Vagina (tissue), 2 donors: ENCODE measurements at regions not wholly inside any gene's neighbourhood (a gene's known extent, or its start where the extent isn't known, plus 50 kb on each side); places are given as distances from the start of the nearest gene placed in this dataset.
A peak's percentile ranks its signal among the peaks of the same experiment; 100 is the strongest.
"Not testable (repeated sequence)": the region's sequence is repeated elsewhere in the genome, so short reads cannot be mapped to it uniquely, and the experiment has no call there.

Experiments used
- DNase-seq, 2 donors: peaks; one replicate each; pipeline ENCODE4 v3.0.0-alpha.2; 2017; ENCODE audit errors: extremely low spot score in 2 of 2
- H3K27ac ChIP-seq: fragments of 200-600 bp; sonication (generic); one replicate; pipeline ENCODE4 v1.5.1; 2019
- H3K27me3 ChIP-seq: fragments of 200-600 bp; sonication (generic); one replicate; pipeline ENCODE4 v1.5.1; 2019
- H3K36me3 ChIP-seq, 2 donors: fragments of 200-600 bp; sonication (generic); one replicate each; pipeline ENCODE4 v1.5.1; 2017 to 2019
- H3K4me1 ChIP-seq: fragments of 200-600 bp; sonication (generic); one replicate; pipeline ENCODE4 v1.5.1; 2019
- H3K4me3 ChIP-seq, 2 donors: fragments of 200-600 bp; sonication (generic); 1 replicate in 1 of 2; 2 replicates in 1 of 2; pipeline ENCODE4 v1.5.1; 2016 to 2019
- H3K9me3 ChIP-seq: fragments of 200-600 bp; sonication (generic); one replicate; pipeline ENCODE4 v1.5.1; 2019
- CTCF ChIP-seq, 3 experiments: fragments of 450-650 bp in 2 of 3; fragments of 200-600 bp in 1 of 3; sonication (generic) in 1 of 3; IDR thresholded peaks; one replicate each; pipeline ENCODE4 v1.5.1; 2017 to 2019; ENCODE audit warnings: antibody characterized with exemption in 3 of 3, mild to moderate bottlenecking in 2 of 3, moderate library complexity in 2 of 3
- POLR2A ChIP-seq, 2 donors: fragments of 450-650 bp; IDR thresholded peaks; one replicate each; pipeline ENCODE4 v1.6.1; 2017; ENCODE audit warnings: antibody characterized with exemption in 2 of 2, mild to moderate bottlenecking in 2 of 2, moderate library complexity in 2 of 2
- POLR2AphosphoS5 ChIP-seq, 2 donors: sonication (generic); formaldehyde crosslinking; IDR thresholded peaks; one replicate each; pipeline ENCODE4 v1.9.0; 2017; ENCODE audit warnings: antibody characterized with exemption in 2 of 2, mild to moderate bottlenecking in 2 of 2, low read depth in 1 of 2; ENCODE audit not compliant: insufficient read depth in 1 of 2
- intact Hi-C: fragments of 100-400 bp; cut with DNase I; formaldehyde crosslinking; loops from one replicate; pipeline ENCODE4 v1.15.1; 2023

DNA sequence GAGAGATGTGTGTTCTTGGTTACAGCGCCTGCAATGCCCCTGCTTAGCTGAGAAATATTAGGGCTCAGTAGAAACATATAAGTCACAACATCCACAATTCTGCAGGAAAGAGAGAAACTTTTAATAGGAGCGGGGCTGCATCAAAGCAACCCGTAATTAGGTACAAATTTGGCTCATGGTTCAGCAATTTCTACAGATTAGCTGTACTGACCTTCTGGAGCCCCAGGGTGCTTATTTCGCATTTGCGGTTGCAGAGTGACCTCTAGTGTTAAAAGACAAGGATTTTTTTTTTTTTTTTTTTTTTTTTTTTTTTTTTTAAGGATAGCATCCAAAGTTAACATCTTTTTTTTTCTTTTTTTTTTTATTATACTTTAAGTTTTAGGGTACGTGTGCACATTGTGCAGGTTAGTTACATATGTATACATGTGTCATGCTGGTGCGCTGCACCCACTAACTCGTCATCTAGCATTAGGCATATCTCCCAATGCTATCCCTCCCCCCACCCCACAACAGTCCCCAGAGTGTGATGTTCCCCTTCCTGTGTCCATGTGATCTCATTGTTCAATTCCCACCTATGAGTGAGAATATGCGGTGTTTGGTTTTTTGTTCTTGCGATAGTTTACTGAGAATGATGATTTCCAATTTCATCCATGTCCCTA lies 334.7 kb downstream of the ARRDC4 start:
- DNase-seq, H3K27ac ChIP-seq, H3K36me3 ChIP-seq, intact Hi-C loops, H3K9me3 ChIP-seq, H3K4me3 ChIP-seq, H3K4me1 ChIP-seq, H3K27me3 ChIP-seq: not testable (repeated sequence)
- TF ChIP-seq CTCF (IDR thresholded peaks at IDR 0.05), result peak in 2 of 3 experiments; percentile 10 to 33

- Histone ChIP-seq H3K9me3 (no peaks in the 10 kb centered on the region), H3K4me1 (peaks cover 8% of the 10 kb centered on the region), H3K27ac (no peak overlapping the region), H3K36me3 (no peaks in the 10 kb centered on the region), H3K27me3 (peaks cover 7% of the 10 kb centered on the region), H3K4me3 (no peak overlapping the region)
- no peak for TF ChIP-seq POLR2A (IDR thresholded peaks at IDR 0.05)
- TF ChIP-seq POLR2AphosphoS5 (IDR thresholded peaks at IDR 0.05; ENCODE audit: insufficient read depth in 1 of 2, low read depth in 1 of 2), result no peak
- TF ChIP-seq CTCF (IDR thresholded peaks at IDR 0.05), result no peak
- peak in 1 of 2 donors; percentile 37 for DNase-seq
- intact Hi-C loops, result no loop called here
These were observed 336.1 kb downstream of the ARRDC4 start for GRCh38 chr15:98296653-98297052.

DNA sequence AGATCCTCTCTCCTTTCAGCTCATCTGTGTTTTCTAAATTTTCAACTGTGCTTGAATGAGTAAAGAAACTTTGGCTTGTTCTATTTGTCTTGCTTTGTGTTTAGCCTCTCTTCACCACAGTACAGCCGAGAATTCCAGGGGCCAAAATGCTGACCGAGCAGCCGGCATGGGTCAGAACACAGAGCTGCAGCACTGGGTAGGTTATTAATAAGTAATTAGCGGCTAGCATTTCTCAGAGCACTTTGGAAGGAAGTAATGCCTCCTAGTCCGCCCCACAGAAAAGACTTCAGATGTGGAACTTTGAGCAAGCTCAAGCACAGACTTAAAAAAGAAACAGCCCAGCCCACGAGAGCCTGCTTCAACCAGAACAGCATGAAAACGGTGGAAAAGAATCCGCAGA lies 343.9 kb downstream of the ARRDC4 start:
- H3K27me3 ChIP-seq, result no peaks in the 10 kb centered on the region
- H3K4me3 ChIP-seq, result no peak overlapping the region
- no peaks in the 10 kb centered on the region for H3K4me1 ChIP-seq
- TF ChIP-seq POLR2A (IDR thresholded peaks at IDR 0.05) (no peak), POLR2AphosphoS5 (IDR thresholded peaks at IDR 0.05; ENCODE audit: insufficient read depth in 1 of 2, low read depth in 1 of 2) (no peak), CTCF (IDR thresholded peaks at IDR 0.05) (no peak)
- no peaks in the 10 kb centered on the region for H3K36me3 ChIP-seq
- DNase-seq, result peak in 1 of 2 donors; percentile 81
- no peak overlapping the region for H3K27ac ChIP-seq
- no peaks in the 10 kb centered on the region for H3K9me3 ChIP-seq
- intact Hi-C loops, result no loop called here

GRCh38 chr15:98308117-98308516 lies 340.2 kb upstream of the IGF1R start:
- no peak overlapping the region for H3K27ac ChIP-seq
- H3K9me3 ChIP-seq, result no peaks in the 10 kb centered on the region
- TF ChIP-seq POLR2AphosphoS5 (IDR thresholded peaks at IDR 0.05; ENCODE audit: insufficient read depth in 1 of 2, low read depth in 1 of 2) (no peak), POLR2A (IDR thresholded peaks at IDR 0.05) (no peak), CTCF (IDR thresholded peaks at IDR 0.05) (no peak)
- H3K4me3 ChIP-seq, result no peak overlapping the region
- no peaks in the 10 kb centered on the region for H3K36me3 ChIP-seq
- DNase-seq, result peak; percentile 34 to 58
- intact Hi-C loops, result no loop called here
- no peaks in the 10 kb centered on the region for H3K27me3 ChIP-seq
- no peaks in the 10 kb centered on the region for H3K4me1 ChIP-seq

GRCh38 chr15:98311566-98312188 lies 336.7 kb upstream of the IGF1R start:
- intact Hi-C loops, result loop anchor here (2.0 kb wide), 1 partner anchor 109 kb away; no protein-coding TSS in a partner anchor
- H3K9me3 ChIP-seq, result no peaks in the 10 kb centered on the region
- TF ChIP-seq CTCF (IDR thresholded peaks at IDR 0.05) (peak; percentile 76 to 90 (median 80)), POLR2A (IDR thresholded peaks at IDR 0.05) (no peak), POLR2AphosphoS5 (IDR thresholded peaks at IDR 0.05; ENCODE audit: insufficient read depth in 1 of 2, low read depth in 1 of 2) (peak in 1 of 2 donors; percentile 21)
- no peaks in the 10 kb centered on the region for H3K36me3 ChIP-seq
- no peak overlapping the region for H3K4me3 ChIP-seq
- H3K27me3 ChIP-seq, result no peaks in the 10 kb centered on the region
- peak; percentile 22 to 87 for DNase-seq
- no peaks in the 10 kb centered on the region for H3K4me1 ChIP-seq
- no peak overlapping the region for H3K27ac ChIP-seq
